ENCODE measurements at regions not wholly inside any gene's neighbourhood (a gene's known extent, or its start where the extent isn't known, plus 50 kb on each side); places are given as distances from the start of the nearest gene placed in this dataset.

DNA sequence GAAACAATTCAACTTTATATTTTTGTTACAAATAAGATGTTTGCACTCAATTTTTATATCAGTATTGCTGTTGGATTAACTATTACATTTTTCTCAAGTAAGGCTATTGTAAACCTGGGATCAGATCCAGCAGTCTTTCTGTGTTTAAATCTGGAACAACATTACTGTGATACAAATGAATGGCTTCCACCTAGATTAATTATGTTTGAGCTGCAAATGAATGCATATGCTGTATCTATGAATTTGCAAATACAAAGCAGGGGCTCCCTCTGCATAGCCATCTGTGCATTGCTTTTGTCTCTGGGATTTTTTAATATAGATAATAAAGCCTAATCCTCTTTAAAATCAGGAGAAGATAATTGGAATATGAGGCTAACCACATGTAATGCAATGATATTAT lies 69.8 kb upstream of the NEIL3 start:
- H3K4me3 ChIP-seq (ENCODE audit: low read depth, low read length), result no peak overlapping the region
- H3K4me1 ChIP-seq, result no peaks in the 10 kb centered on the region
- H3K36me3 ChIP-seq, result no peaks in the 10 kb centered on the region
- H3K27me3 ChIP-seq, result no peaks in the 10 kb centered on the region
- no peak for DNase-seq
- TF ChIP-seq, protein P1, sequence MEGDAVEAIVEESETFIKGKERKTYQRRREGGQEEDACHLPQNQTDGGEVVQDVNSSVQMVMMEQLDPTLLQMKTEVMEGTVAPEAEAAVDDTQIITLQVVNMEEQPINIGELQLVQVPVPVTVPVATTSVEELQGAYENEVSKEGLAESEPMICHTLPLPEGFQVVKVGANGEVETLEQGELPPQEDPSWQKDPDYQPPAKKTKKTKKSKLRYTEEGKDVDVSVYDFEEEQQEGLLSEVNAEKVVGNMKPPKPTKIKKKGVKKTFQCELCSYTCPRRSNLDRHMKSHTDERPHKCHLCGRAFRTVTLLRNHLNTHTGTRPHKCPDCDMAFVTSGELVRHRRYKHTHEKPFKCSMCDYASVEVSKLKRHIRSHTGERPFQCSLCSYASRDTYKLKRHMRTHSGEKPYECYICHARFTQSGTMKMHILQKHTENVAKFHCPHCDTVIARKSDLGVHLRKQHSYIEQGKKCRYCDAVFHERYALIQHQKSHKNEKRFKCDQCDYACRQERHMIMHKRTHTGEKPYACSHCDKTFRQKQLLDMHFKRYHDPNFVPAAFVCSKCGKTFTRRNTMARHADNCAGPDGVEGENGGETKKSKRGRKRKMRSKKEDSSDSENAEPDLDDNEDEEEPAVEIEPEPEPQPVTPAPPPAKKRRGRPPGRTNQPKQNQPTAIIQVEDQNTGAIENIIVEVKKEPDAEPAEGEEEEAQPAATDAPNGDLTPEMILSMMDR (IDR thresholded peaks at IDR 0.05; ENCODE audit: low read depth, low read length), result no peak
- H3K9me3 ChIP-seq, result no peaks in the 10 kb centered on the region

DNA sequence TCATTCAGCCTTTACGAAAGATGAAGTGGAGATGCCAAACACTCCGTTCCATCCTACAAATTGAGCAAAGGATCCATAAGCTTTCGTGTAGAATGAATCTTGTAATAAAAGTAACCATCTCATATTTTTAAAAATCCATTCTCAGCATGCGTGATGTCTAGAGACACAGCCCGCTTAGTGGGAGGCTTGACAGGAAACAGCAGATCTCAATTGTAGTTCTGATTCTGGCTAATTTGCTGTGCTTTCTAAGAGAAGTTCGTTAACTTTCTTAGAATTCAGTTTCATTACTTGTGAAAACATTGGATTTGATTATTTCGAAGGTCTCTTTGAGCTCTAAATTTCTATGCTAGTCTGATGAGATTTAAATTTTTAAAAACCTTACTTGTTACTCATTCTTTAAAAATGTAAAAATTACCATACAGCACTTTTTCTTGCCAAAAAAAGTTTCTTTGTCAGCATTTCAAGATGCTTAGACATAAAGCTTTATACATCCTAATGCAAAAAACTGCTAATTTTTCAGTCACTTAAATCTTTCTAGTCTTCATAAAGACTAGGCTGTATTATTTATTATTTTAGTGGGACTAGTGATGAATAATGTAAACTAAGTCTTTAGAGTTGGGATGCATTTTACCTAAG lies 66.9 kb upstream of the NEIL3 start:
- H3K4me1 ChIP-seq, result no peaks in the 10 kb centered on the region
- H3K27me3 ChIP-seq, result no peaks in the 10 kb centered on the region
- no peak overlapping the region for H3K4me3 ChIP-seq (ENCODE audit: low read depth, low read length)
- H3K9me3 ChIP-seq, result no peaks in the 10 kb centered on the region
- no peak for DNase-seq
- TF ChIP-seq, protein P1 (IDR thresholded peaks at IDR 0.05; ENCODE audit: low read depth, low read length), result no peak
- H3K36me3 ChIP-seq, result no peaks in the 10 kb centered on the region

DNA sequence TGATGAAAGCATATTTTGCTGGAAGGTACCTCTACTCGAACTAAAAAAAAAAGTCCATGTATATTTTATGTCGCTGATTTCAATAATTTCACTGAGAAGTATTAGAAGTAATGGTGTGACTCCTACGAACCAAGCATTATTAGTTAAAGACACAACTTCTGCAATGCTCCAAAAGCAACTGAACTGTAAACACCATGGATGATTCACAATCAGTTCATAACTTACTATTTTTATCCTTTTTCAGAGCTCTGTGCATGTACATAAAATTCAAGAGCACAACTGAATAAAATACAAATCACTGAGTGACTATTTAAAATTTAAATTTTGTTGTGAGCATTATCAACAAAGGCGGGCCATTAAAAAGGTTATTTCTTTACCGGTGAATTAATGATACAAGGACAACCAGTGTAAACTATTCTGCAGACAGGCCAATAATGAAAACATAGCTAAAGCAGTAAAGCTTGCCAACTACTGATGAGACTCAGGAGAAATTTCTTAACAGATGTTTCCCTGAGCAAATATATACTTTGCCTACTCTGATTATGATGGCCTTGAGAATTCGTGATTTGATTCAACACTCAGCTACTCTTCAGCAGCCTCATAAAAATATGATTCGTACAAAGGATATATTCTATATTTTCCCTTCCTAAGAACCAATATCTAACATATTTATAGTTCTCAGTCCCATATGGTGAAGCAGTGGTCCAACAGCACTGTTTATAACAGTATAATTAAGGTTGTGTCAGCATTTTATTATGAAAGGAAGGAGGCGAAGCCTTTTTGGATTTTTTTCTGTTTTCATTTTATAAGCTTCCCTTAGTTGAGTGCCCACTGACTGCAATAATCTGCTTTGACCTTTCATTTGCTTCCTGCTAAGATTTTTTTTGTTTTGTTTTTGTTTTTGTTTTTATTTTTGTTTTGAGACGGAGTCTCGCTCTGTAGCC lies 62.8 kb upstream of the NEIL3 start:
- H3K9me3 ChIP-seq, result no peaks in the 10 kb centered on the region
- TF ChIP-seq, protein P1 (IDR thresholded peaks at IDR 0.05; ENCODE audit: low read depth, low read length), result no peak
- no peaks in the 10 kb centered on the region for H3K36me3 ChIP-seq
- DNase-seq, result no peak
- no peaks in the 10 kb centered on the region for H3K4me1 ChIP-seq
- no peaks in the 10 kb centered on the region for H3K27me3 ChIP-seq
- H3K4me3 ChIP-seq (ENCODE audit: low read depth, low read length), result no peak overlapping the region

DNA sequence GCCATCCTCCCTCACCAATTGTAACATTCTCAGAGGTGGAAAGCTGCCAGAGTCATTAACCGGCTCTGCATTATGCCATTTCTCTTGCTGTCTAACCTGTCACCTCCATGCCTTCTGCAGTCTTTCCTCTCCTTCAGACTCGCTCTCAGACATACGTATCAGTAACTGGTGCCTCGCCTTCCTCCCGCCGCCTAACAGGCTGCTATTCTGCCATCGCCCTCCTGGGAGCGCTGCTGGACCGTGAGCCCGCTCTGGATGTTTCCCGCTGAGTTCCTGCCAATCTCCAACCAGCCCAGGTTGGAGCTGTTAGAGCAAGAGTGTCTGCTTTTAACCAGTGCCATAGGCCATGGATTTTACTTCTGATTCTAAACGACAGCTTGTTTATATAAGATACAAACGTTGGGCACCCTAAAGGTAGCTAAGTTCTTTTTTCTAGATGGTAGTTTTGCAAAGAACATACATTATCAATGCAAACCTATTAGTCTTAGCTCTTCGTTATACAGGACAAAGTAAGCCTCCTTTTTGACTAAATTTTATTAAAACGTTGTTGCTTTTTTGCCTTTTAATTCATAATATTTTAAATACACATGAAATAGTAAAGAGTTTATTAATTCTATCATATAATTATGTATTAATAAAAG lies 59.5 kb upstream of the NEIL3 start:
- Histone ChIP-seq H3K27me3 (no peaks in the 10 kb centered on the region), H3K9me3 (no peaks in the 10 kb centered on the region), H3K4me1 (no peaks in the 10 kb centered on the region), H3K36me3 (no peaks in the 10 kb centered on the region), H3K4me3 (ENCODE audit: low read depth, low read length) (no peak overlapping the region)
- TF ChIP-seq, protein P1 (IDR thresholded peaks at IDR 0.05; ENCODE audit: low read depth, low read length), result peak; percentile 100
- peak; percentile 73 for DNase-seq

DNA sequence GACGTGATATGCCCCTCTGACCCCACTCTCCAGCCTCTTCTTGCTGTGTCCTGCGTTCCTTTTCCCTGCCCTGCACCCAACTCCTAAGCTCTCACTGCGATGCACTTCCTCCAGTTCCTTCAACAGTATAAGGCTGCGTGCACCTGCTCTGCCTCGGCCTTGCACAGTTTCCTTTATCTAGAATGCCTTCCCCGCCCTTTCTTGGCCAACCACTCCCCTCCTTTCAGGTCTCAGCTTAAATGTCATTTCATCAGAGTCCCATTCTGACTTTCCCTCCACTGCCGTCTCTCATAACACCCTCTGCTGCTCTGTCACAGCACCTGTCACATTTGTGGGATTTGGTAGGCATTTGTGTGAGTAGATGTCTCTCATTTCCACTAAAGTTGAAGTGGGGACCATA lies 58.4 kb upstream of the NEIL3 start:
- Histone ChIP-seq H3K4me3 (ENCODE audit: low read depth, low read length) (no peak overlapping the region), H3K4me1 (no peaks in the 10 kb centered on the region), H3K36me3 (no peaks in the 10 kb centered on the region), H3K9me3 (no peaks in the 10 kb centered on the region), H3K27me3 (no peaks in the 10 kb centered on the region)
- no peak for DNase-seq
- TF ChIP-seq, protein P1 (IDR thresholded peaks at IDR 0.05; ENCODE audit: low read depth, low read length), result no peak
